ENCODE measurements at regions not wholly inside any gene's neighbourhood (a gene's known extent, or its start where the extent isn't known, plus 50 kb on each side); places are given as distances from the start of the nearest gene placed in this dataset.
"Not testable (repeated sequence)": the region's sequence is repeated elsewhere in the genome, so short reads cannot be mapped to it uniquely, and the experiment has no call there.

- no peak for TF ChIP-seq CTCF (IDR thresholded peaks at IDR 0.05)
- Mint-ChIP-seq H3K27ac (ENCODE audit: unreplicated experiment) (no peak overlapping the region), H3K9me3 (ENCODE audit: unreplicated experiment) (no peaks in the 10 kb centered on the region), H3K4me1 (ENCODE audit: unreplicated experiment) (peaks cover 6% of the 10 kb centered on the region), H3K4me3 (ENCODE audit: unreplicated experiment) (no peak overlapping the region), H3K36me3 (ENCODE audit: unreplicated experiment) (no peaks in the 10 kb centered on the region), H3K27me3 (ENCODE audit: unreplicated experiment) (peaks cover 3% of the 10 kb centered on the region)
- no peak for DNase-seq (ENCODE audit: extremely low spot score, unreplicated experiment)
These were observed 123.5 kb upstream of the JADE1 start for GRCh38 chr4:128686032-128686465.

GRCh38 chr4:128684016-128684415 lies 125.5 kb upstream of the JADE1 start:
- DNase-seq (ENCODE audit: extremely low spot score, unreplicated experiment): no peak
- peaks cover 6% of the 10 kb centered on the region for H3K4me1 Mint-ChIP-seq (ENCODE audit: unreplicated experiment)
- H3K9me3 Mint-ChIP-seq (ENCODE audit: unreplicated experiment): no peaks in the 10 kb centered on the region
- no peaks in the 10 kb centered on the region for H3K36me3 Mint-ChIP-seq (ENCODE audit: unreplicated experiment)
- H3K4me3 Mint-ChIP-seq (ENCODE audit: unreplicated experiment): no peak overlapping the region
- H3K27me3 Mint-ChIP-seq (ENCODE audit: unreplicated experiment): peaks cover 3% of the 10 kb centered on the region
- TF ChIP-seq CTCF (IDR thresholded peaks at IDR 0.05): no peak
- no peak overlapping the region for H3K27ac Mint-ChIP-seq (ENCODE audit: unreplicated experiment)

GRCh38 chr4:128682942-128683666 lies 126.4 kb upstream of the JADE1 start:
- Mint-ChIP-seq H3K27me3 (ENCODE audit: unreplicated experiment) (peaks cover 3% of the 10 kb centered on the region), H3K4me1 (ENCODE audit: unreplicated experiment) (peaks cover under 1% of the 10 kb centered on the region), H3K27ac (ENCODE audit: unreplicated experiment) (no peak overlapping the region), H3K4me3 (ENCODE audit: unreplicated experiment) (no peak overlapping the region), H3K36me3 (ENCODE audit: unreplicated experiment) (no peaks in the 10 kb centered on the region), H3K9me3 (ENCODE audit: unreplicated experiment) (no peaks in the 10 kb centered on the region)
- no peak for TF ChIP-seq CTCF (IDR thresholded peaks at IDR 0.05)
- no peak for DNase-seq (ENCODE audit: extremely low spot score, unreplicated experiment)

GRCh38 chr4:128676095-128676494 lies 133.4 kb upstream of the JADE1 start:
- Mint-ChIP-seq H3K36me3 (ENCODE audit: unreplicated experiment) (no peaks in the 10 kb centered on the region), H3K27me3 (ENCODE audit: unreplicated experiment) (no peaks in the 10 kb centered on the region), H3K27ac (ENCODE audit: unreplicated experiment) (no peak overlapping the region), H3K4me1 (ENCODE audit: unreplicated experiment) (no peaks in the 10 kb centered on the region), H3K9me3 (ENCODE audit: unreplicated experiment) (no peaks in the 10 kb centered on the region), H3K4me3 (ENCODE audit: unreplicated experiment) (no peak overlapping the region)
- no peak for TF ChIP-seq CTCF (IDR thresholded peaks at IDR 0.05)
- DNase-seq (ENCODE audit: extremely low spot score, unreplicated experiment): no peak

- no peak for TF ChIP-seq CTCF (IDR thresholded peaks at IDR 0.05)
- DNase-seq (ENCODE audit: extremely low spot score, unreplicated experiment): no peak
These were observed 134.4 kb upstream of the JADE1 start for GRCh38 chr4:128675083-128675482.

GRCh38 chr4:128673159-128673558 lies 136.3 kb upstream of the JADE1 start:
- not testable (repeated sequence) for H3K4me3 Mint-ChIP-seq (ENCODE audit: unreplicated experiment); H3K27ac Mint-ChIP-seq (ENCODE audit: unreplicated experiment); H3K4me1 Mint-ChIP-seq (ENCODE audit: unreplicated experiment); H3K36me3 Mint-ChIP-seq (ENCODE audit: unreplicated experiment); H3K27me3 Mint-ChIP-seq (ENCODE audit: unreplicated experiment); H3K9me3 Mint-ChIP-seq (ENCODE audit: unreplicated experiment)
- DNase-seq (ENCODE audit: extremely low spot score, unreplicated experiment): peak; percentile 25

More at GRCh38 chr4:128675083-128675482, 134.4 kb upstream of the JADE1 start:
- Mint-ChIP-seq H3K27ac (ENCODE audit: unreplicated experiment) (no peak overlapping the region), H3K9me3 (ENCODE audit: unreplicated experiment) (no peaks in the 10 kb centered on the region), H3K36me3 (ENCODE audit: unreplicated experiment) (no peaks in the 10 kb centered on the region), H3K4me3 (ENCODE audit: unreplicated experiment) (no peak overlapping the region), H3K4me1 (ENCODE audit: unreplicated experiment) (no peaks in the 10 kb centered on the region), H3K27me3 (ENCODE audit: unreplicated experiment) (no peaks in the 10 kb centered on the region)

- not testable (repeated sequence) for H3K4me1 Mint-ChIP-seq (ENCODE audit: unreplicated experiment); H3K9me3 Mint-ChIP-seq (ENCODE audit: unreplicated experiment); H3K27me3 Mint-ChIP-seq (ENCODE audit: unreplicated experiment); H3K27ac Mint-ChIP-seq (ENCODE audit: unreplicated experiment); H3K4me3 Mint-ChIP-seq (ENCODE audit: unreplicated experiment); H3K36me3 Mint-ChIP-seq (ENCODE audit: unreplicated experiment)
- peak; percentile 79 for DNase-seq (ENCODE audit: extremely low spot score, unreplicated experiment)
These were observed 136.9 kb upstream of the JADE1 start for GRCh38 chr4:128672596-128672995.
